GM21825 (cell line): ENCODE measurements at regions not wholly inside any gene's neighbourhood (a gene's known extent, or its start where the extent isn't known, plus 50 kb on each side); places are given as distances from the start of the nearest gene placed in this dataset.

Source experiments
- ATAC-seq: cut with Tn5 transposase; IDR thresholded peaks from one replicate; pipeline ENCODE4 v1.9.1; 2021; ENCODE audit warnings: mild to moderate bottlenecking, moderate library complexity; ENCODE audit not compliant: unreplicated experiment

DNA sequence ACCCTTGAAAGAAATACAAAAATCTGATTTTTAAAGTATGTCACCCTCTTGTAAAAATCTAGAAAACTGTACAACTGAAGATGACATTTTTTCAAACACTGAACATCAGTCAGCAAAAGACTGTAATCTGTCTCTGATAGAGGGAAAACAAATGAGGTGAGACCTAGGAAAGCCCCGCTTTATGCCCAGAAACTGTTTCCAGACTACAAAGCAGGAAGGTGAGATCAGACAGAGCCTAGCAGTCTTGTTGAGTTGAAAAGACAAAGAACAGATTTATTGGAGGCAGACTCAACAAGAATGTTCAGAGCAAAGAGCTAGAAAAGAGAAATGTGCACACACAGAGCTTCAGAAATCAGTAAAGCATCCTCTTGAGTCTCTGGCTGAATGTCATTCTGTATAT, 873.6 kb downstream of the LRFN5 start:
- no peak for ATAC-seq

DNA sequence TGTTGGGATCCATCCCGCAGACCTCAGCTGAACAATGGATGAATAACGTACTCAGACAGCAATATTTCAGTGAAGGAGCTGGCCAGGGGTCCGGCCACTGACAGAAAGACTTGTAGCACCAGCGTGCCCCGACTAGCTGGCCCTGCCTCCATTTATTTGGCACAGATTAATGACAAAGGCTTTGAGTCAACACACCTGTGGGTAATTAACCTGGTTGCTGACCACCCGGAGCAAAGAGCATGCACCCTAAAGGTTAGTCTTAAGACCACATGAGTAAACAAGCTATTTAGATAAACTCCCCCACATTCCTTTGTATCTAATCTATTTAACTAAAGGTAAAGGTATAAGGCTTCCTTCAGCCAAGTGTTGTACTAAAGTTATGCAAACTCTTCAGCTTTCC, 868.6 kb downstream of the LRFN5 start:
- no peak for ATAC-seq

DNA sequence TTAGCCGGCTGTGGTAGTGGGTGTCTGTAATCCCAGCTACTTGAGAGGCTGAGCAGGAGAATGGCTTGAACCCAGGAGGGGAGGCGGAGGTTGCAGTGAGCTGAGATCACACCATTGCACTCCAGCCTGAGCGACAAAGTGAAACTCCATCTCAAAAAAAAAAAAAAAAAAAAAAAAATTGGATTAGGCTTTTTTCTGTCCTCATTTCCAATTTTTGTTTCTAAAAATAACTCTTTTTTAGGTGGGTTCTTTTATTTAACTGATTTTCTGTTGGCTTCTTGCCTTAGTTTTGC, 863.7 kb downstream of the LRFN5 start:
- no peak for ATAC-seq

DNA sequence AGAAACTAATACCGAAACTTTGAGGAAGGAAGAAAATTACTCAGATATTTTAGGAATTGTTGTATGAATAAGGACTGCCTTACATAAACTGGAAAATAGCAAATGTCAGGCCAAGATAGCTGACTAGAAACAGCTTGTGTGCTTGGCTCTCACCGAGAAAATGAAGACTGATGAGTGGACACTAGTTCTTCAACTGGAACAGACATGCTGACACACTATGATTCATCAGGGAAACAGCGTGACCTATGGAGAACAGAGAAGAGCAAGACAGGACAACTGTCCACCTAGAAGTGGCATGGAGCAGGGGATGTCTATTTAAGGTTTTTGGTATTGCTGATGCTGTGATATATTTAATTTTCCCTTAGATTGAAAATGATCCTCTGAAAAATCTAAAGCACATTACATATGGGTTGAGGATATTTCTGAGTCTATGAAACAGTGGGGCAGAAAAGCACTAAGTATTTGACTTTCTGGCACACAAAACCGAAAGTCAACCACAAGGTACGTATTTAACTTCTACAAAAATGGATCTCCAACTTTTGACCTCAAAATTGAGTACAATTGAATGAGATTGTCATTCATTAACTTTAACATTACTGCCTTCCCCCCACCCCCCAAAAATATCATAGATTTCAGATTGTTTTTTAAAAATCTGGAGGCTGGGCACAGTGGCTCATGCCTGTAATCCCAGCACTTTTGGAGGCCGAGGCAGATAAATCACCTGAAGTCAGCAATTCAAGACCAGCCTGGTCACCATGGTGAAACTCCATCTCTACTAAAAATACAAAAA, 863.2 kb downstream of the LRFN5 start:
- ATAC-seq: no peak

GRCh38 chr14:42460673-42461072, 854.0 kb downstream of the LRFN5 start:
- ATAC-seq: no peak

DNA sequence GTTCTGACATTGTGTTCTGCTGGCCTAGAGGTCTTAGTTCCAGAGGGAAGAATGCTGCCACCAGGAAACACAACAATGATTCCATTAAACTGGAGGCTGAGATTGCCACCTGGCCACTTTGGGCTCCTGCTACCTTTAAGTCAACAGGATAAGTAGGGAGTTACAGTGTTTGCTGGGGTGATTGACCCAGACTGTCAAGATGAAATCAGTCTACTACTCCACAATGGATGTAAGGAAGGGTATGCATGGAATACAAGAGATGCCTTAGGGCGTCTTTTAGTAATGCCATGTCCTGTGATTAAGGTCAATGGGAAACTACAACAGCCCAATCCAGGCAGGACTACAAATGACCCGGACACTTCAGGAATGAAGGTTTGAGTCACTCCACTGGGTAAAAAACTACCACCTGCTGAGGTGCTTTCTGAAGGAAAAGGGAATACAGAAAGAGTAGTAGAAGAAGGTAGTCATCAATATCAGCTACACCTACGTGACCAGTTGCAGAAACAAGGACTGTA, 852.6 kb downstream of the LRFN5 start:
- no peak for ATAC-seq

- ATAC-seq: no peak
Observed at GRCh38 chr14:42441615-42442014, 834.9 kb downstream of the LRFN5 start.

GRCh38 chr14:42437809-42438208, 831.1 kb downstream of the LRFN5 start:
- ATAC-seq: no peak

- ATAC-seq: no peak
Observed at GRCh38 chr14:42429401-42429800, 822.7 kb downstream of the LRFN5 start.

DNA sequence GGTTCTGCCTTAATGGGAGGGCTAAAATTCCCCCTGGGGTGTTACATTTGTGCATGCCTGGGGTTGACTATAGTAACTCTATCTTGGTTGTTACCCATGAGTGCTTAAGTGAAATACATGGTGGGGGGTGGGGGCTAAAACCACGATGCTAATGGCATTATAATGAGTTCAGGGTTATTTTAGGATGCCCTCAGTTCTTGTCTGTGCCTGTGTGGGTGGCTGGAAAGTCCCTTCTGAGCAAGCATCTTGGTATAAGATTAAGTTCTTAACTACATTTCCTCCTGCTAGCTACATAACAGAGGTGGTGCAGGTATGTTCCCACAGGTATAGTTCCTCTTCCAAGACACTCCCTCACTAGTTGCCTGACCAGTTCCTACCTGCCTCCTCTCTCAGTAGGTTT, 822.3 kb downstream of the LRFN5 start:
- ATAC-seq: peak; percentile 87

DNA sequence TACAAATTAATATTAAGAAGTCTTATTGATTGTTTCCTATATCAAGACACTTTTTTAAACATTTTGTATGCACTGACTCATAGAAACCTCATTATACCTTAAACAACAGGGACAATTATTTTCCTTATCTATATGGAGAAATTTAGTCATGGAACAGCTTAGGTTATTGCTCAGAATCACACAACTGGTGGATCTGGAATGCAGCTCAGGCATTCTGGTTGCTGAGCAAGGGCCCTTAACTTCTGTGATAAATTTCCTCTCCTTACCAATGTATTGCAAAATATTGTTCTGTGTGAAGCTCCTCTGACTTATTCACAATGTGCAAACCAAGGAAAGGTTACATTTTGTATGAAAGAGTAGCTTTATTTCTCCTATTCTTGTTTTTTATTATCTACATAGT, 817.8 kb downstream of the LRFN5 start:
- ATAC-seq: no peak

- no peak for ATAC-seq
Observed at GRCh38 chr14:42421377-42422078, 814.9 kb downstream of the LRFN5 start.

GRCh38 chr14:42420071-42420470, 813.4 kb downstream of the LRFN5 start:
- no peak for ATAC-seq

GRCh38 chr14:42407153-42407552, 800.5 kb downstream of the LRFN5 start:
- no peak for ATAC-seq

DNA sequence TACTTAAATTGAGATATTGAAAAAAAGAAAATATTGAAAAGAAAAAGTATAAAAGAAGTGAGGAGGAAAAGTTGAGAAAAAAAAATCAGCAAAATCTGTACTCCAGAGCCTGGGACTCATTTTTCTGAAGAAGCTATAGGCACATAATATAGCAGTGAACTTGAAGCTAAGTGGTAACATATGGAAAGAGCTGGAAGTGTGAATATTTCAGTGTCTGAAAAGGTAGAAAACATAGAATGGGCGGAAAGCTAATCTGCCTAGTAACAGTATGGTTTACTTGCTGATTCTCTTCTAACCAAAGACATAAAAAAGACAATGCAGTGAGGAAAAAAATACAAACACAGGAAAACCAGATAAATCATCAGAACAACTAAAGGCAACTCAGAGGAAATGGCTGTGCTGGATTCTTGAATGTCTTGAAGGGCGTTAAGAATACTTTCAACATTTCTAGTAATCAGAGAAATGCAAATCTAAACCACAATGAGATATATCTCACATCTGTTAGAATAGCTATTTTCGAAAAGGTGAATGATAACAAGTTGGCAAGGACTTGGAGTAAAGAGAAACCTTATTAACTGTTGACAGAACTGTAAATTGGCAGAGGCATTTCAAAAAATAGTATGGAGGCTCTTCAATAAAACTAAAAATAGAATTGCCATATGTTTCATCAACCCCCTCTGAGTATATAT, 784.6 kb downstream of the LRFN5 start:
- ATAC-seq: no peak

DNA sequence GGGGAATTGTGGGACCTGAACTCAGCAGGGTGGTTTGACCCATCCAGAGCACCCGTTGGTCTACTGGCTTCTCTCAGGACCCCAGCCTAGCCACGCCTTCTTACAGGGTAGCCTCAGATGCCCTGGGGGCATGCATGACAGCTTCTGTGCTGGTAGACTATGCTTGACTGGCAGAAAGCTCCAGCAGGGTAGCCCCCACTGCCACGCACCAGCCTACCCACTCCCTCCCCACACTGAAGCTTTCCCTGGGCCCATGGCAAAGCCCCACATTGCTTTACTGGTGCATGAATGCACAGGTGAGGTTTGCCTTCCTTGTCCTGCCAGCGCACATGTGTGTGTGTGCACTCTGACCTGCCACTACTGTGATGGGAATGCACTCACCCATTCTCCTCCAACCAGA, 772.2 kb downstream of the LRFN5 start:
- ATAC-seq: no peak

- no peak for ATAC-seq
Observed at GRCh38 chr14:42378274-42378673, 771.6 kb downstream of the LRFN5 start.

- ATAC-seq: no peak
Observed at GRCh38 chr14:42374332-42374731, 767.7 kb downstream of the LRFN5 start.

DNA sequence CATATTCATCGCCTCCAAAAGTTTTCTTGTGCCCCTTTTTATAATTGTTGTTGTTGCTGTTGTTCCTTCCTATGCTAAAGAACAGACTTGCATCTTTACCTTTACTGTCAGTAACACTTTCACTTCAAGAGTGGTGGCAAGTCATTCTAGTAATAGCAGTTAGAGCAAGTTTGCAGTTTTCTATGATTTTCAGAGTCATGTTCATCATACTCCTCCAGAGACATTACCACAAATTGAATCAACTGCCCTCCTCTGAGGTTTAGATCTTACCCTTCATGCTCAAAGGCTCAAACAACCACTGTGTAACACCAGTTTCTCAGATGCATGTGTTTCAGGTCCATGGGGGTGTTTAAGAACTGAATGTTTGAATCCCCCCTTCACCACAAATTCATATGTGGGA, 763.4 kb downstream of the LRFN5 start:
- ATAC-seq: no peak

DNA sequence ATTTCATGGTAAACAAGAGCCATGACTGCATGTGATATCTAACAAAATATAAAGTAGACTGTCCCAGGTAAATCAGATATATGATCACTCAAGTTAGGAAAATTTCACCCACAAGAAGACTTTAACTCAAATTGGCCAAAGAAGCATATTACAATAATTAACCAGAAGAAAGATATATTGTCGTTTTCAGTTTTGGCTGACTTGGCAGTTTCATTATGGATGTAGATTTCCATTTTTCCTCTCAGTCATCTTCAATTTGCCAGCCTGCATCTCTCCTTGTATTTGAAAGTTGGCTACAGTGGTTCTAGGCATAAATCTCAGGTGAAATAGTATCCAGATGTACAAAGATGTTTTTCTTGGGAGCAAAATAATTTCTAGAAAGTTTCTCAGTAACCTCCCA, 761.6 kb downstream of the LRFN5 start:
- ATAC-seq: no peak

DNA sequence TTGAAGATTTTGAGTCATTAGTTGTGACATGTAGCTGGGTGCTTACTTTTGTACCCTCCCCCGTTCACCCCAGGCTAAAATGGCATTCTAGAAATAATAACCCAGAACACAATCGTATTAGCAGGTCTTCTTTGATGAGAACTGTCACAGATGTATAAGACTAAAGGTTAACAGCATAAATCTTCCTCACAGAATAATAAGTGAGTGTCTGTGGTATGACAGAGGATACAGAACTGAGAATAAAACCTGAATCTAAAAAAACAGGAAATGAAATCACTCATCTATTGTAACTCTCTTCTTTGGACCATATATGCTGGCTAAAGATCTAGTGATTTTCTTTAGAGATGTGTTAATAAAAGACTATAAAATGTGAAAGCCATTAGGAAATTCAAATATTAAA, 746.6 kb downstream of the LRFN5 start:
- no peak for ATAC-seq

DNA sequence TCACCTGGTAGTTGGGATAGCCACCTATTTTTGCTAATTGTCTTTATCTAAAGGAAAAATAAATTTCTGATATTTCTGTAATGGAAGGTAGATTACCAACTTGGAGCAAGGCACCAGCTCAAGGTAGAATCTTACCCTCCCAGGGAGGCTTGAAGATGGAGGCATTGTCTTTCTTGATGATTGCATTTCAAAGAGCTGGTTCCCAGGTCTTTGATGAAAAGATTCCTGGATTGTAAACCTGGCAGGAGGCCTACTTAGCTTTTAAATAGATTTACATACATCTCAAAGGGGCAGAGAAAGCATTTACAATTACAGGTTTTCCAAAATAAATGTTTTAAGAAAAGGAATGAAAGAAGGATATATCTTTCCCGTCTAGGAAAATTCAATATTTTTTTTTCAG, 729.2 kb downstream of the LRFN5 start:
- no peak for ATAC-seq
